H1 (cell line): ENCODE measurements at regions not wholly inside any gene's neighbourhood (a gene's known extent, or its start where the extent isn't known, plus 50 kb on each side); places are given as distances from the start of the nearest gene placed in this dataset.

Experiments
- CTCF ChIA-PET: fragments of 300-600 bp; sonication (Branson Sonifier 250); formaldehyde crosslinking; loops from one replicate; lab custom pipeline; 2021; ENCODE audit not compliant: partially characterized antibody; lab: Charles Lee
- POLR2A ChIA-PET: fragments of 300-600 bp; sonication (Branson Sonifier 250); formaldehyde crosslinking; loops from one replicate; lab custom pipeline; 2021; ENCODE audit warnings: inconsistent platforms; ENCODE audit not compliant: partially characterized antibody; lab: Charles Lee
- DNase-seq, 2 experiments: peaks; one replicate each; pipeline versions ENCODE4 v3.0.0 to v3.0.0-alpha.2; 2010 to 2022; ENCODE audit warnings: low spot score in 2 of 2, low read depth in 1 of 2, mixed read lengths in 1 of 2
- FAIRE-seq: peaks from 2 replicates; lab custom pipeline; 2011; peaks lifted over from hg19 to GRCh38; lab: Jason Lieb, UNC
- H2AFZ ChIP-seq: 2 replicates; pipeline ENCODE4 v1.8.1; 2012; ENCODE audit warnings: low read length, inconsistent platforms
- H2AK5ac ChIP-seq: 2 replicates; pipeline ENCODE4 v1.6.1; 2013; ENCODE audit warnings: low read depth, low read length
- H2BK120ac ChIP-seq: replicated peaks from 2 replicates; pipeline ENCODE3; 2013; ENCODE audit warnings: low read depth, low read length, inconsistent platforms
- H2BK12ac ChIP-seq: 2 replicates; pipeline ENCODE4 v1.6.1; 2013; ENCODE audit warnings: low read depth, low read length
- H2BK15ac ChIP-seq: 2 replicates; pipeline ENCODE4 v1.6.1; 2013; ENCODE audit warnings: low read length
- H2BK20ac ChIP-seq: 2 replicates; pipeline ENCODE4 v1.6.1; 2013; ENCODE audit warnings: low read length
- H2BK5ac ChIP-seq: 2 replicates; pipeline ENCODE4 v1.6.1; 2013; ENCODE audit warnings: low read depth, low read length
- H3K14ac ChIP-seq: 2 replicates; pipeline ENCODE4 v1.6.1; 2013; ENCODE audit warnings: inconsistent platforms; ENCODE audit not compliant: insufficient read length
- H3K18ac ChIP-seq: 2 replicates; pipeline ENCODE4 v1.6.1; 2013; ENCODE audit warnings: low read length; ENCODE audit errors: extremely low read depth
- H3K23ac ChIP-seq: 2 replicates; pipeline ENCODE4 v1.6.1; 2013; ENCODE audit warnings: inconsistent platforms; ENCODE audit not compliant: insufficient read length
- H3K23me2 ChIP-seq: 2 replicates; pipeline ENCODE4 v1.6.1; 2013; ENCODE audit warnings: low read depth, low read length
- H3K27ac ChIP-seq: 2 replicates; pipeline ENCODE4 v1.6.1; 2011; ENCODE audit warnings: low read depth, low read length, inconsistent platforms
- H3K27me3 ChIP-seq, 4 experiments: replicated peaks in 1 of 4; 1 replicate in 1 of 4; 2 replicates in 3 of 4; pipeline versions ENCODE4 v1.6.1 to v1.8.1; 2011 to 2013; ENCODE audit warnings: low read length in 3 of 4, mild to moderate bottlenecking in 3 of 4, inconsistent platforms in 2 of 4, mixed read lengths in 2 of 4, moderate library complexity in 1 of 4; ENCODE audit not compliant: control insufficient read depth in 3 of 4, insufficient read depth in 3 of 4; ENCODE audit errors: extremely low read depth in 1 of 4
- H3K36me3 ChIP-seq, 4 experiments: 2 replicates each; pipeline versions ENCODE4 v1.6.1 to v1.8.1; 2011 to 2013; ENCODE audit warnings: mild to moderate bottlenecking in 4 of 4, low read length in 3 of 4, moderate library complexity in 2 of 4, control low read depth in 1 of 4, inconsistent platforms in 1 of 4; ENCODE audit not compliant: insufficient read depth in 4 of 4, control insufficient read depth in 2 of 4
- H3K4ac ChIP-seq: replicated peaks from 2 replicates; pipeline ENCODE3; 2013; ENCODE audit warnings: low read length, low read depth, mixed read lengths, inconsistent platforms; ENCODE audit not compliant: insufficient read length
- H3K4me1 ChIP-seq, 4 experiments: replicated peaks in 1 of 4; 1 replicate in 1 of 4; 2 replicates in 3 of 4; pipeline versions ENCODE4 v1.6.1 to v1.8.1; 2011 to 2013; ENCODE audit warnings: low read length in 3 of 4, inconsistent platforms in 2 of 4, mixed read lengths in 1 of 4; ENCODE audit not compliant: insufficient read depth in 4 of 4, control insufficient read depth in 3 of 4
- H3K4me2 ChIP-seq, 2 experiments: 2 replicates each; pipeline versions ENCODE4 v1.6.1 to v1.8.1; 2011 to 2013; ENCODE audit warnings: low read depth in 2 of 2, low read length in 2 of 2, control low read depth in 1 of 2, inconsistent platforms in 1 of 2, mild to moderate bottlenecking in 1 of 2; ENCODE audit not compliant: insufficient read depth in 1 of 2
- H3K4me3 ChIP-seq, 4 experiments: fragments of 200-600, 300-600 bp in 1 of 4; sonication (generic), shearing (Covaris generic), sonication (Bioruptor Twin) in 1 of 4; 2 replicates each; pipeline versions ENCODE4 v1.5.1 to v1.8.1; 2011 to 2016; ENCODE audit warnings: low read length in 4 of 4, low read depth in 3 of 4, control low read depth in 2 of 4, inconsistent platforms in 2 of 4, mild to moderate bottlenecking in 2 of 4, mixed read lengths in 1 of 4, moderate library complexity in 1 of 4; ENCODE audit not compliant: insufficient read depth in 2 of 4; ENCODE audit errors: extremely low read depth in 1 of 4
- H3K56ac ChIP-seq: replicated peaks from 2 replicates; pipeline ENCODE3; 2013; ENCODE audit warnings: low read depth, mild to moderate bottlenecking, mixed read lengths, low read length, inconsistent platforms; ENCODE audit not compliant: insufficient read length
- H3K79me1 ChIP-seq: 2 replicates; pipeline ENCODE4 v1.6.1; 2013; ENCODE audit warnings: low read depth, low read length, control low read depth
- H3K79me2 ChIP-seq, 2 experiments: 2 replicates each; pipeline versions ENCODE4 v1.6.1 to v1.8.1; 2012 to 2013; ENCODE audit warnings: low read length in 2 of 2, mild to moderate bottlenecking in 2 of 2, inconsistent platforms in 1 of 2; ENCODE audit not compliant: insufficient read depth in 2 of 2, control insufficient read depth in 1 of 2
- H3K9ac ChIP-seq, 4 experiments: replicated peaks in 1 of 4; 1 replicate in 1 of 4; 2 replicates in 3 of 4; pipeline versions ENCODE4 v1.6.1 to v1.8.1; 2011 to 2013; ENCODE audit warnings: low read depth in 3 of 4, low read length in 3 of 4, control low read depth in 2 of 4, mild to moderate bottlenecking in 2 of 4, moderate library complexity in 2 of 4, inconsistent platforms in 1 of 4; ENCODE audit errors: extremely low read depth in 1 of 4
- H3K9me3 ChIP-seq, 2 experiments: 2 replicates each; pipeline versions ENCODE4 v1.6.1 to v1.8.1; 2012 to 2013; ENCODE audit warnings: mild to moderate bottlenecking in 2 of 2, moderate library complexity in 2 of 2, control low read depth in 1 of 2, inconsistent platforms in 1 of 2, low read depth in 1 of 2, low read length in 1 of 2, mixed read lengths in 1 of 2; ENCODE audit not compliant: insufficient read depth in 2 of 2
- H4K20me1 ChIP-seq, 2 experiments: replicated peaks in 1 of 2; 2 replicates each; pipeline versions ENCODE3 to v1.8.1; 2011 to 2013; ENCODE audit warnings: inconsistent platforms in 2 of 2, low read length in 2 of 2, mild to moderate bottlenecking in 1 of 2; ENCODE audit not compliant: insufficient read depth in 2 of 2, control insufficient read depth in 1 of 2
- H4K5ac ChIP-seq: 2 replicates; pipeline ENCODE4 v1.6.1; 2013; ENCODE audit warnings: low read length, low read depth, mixed read lengths, inconsistent platforms; ENCODE audit not compliant: insufficient read length
- H4K8ac ChIP-seq: 2 replicates; pipeline ENCODE4 v1.8.0; 2013; ENCODE audit warnings: mild to moderate bottlenecking, moderate library complexity, low read length, inconsistent platforms; ENCODE audit not compliant: insufficient read depth; ENCODE audit errors: extremely low read depth
- H4K91ac ChIP-seq: replicated peaks from 2 replicates; pipeline ENCODE3; 2013; ENCODE audit warnings: low read length, mixed read lengths, inconsistent platforms; ENCODE audit not compliant: insufficient read length
- CTBP2 ChIP-seq: IDR thresholded peaks from 2 replicates; pipeline ENCODE4 v1.7.0; 2011; ENCODE audit warnings: borderline replicate concordance, mild to moderate bottlenecking, moderate library complexity, mixed read lengths, low read length; ENCODE audit not compliant: insufficient read depth, insufficient read length
- GTF2F1 ChIP-seq: IDR thresholded peaks from 2 replicates; pipeline ENCODE4 v1.6.1; 2012; ENCODE audit warnings: low read depth, low read length, improper control_type of control experiment, borderline replicate concordance
- HDAC6 ChIP-seq: IDR thresholded peaks from one replicate; pipeline ENCODE4 v1.7.1; 2012; ENCODE audit warnings: low read depth, mild to moderate bottlenecking, inconsistent platforms, low read length, moderate library complexity
- NRF1 ChIP-seq: IDR thresholded peaks from 2 replicates; pipeline ENCODE4 v1.6.1; 2011; ENCODE audit warnings: mild to moderate bottlenecking, low read depth, low read length, improper control_type of control experiment
- WGBS, 2 experiments: shearing (Covaris generic) in 1 of 2; methylation state at CpG; one replicate each; pipeline versions ENCODE4 v1.1.6 to v1.1.7; 2013 to 2015; ENCODE audit warnings: low lambda C conversion rate in 2 of 2, mixed read lengths in 2 of 2, inconsistent platforms in 1 of 2, low coverage in 1 of 2, missing lambda C conversion rate in 1 of 2; ENCODE audit not compliant: insufficient replicate concordance in 2 of 2, insufficient coverage in 1 of 2, insufficient read length in 1 of 2; ENCODE audit errors: extremely low coverage in 1 of 2, missing lambda C conversion rate in 1 of 2; 5-methylcytosine and 5-hydroxymethylcytosine counted together

DNA sequence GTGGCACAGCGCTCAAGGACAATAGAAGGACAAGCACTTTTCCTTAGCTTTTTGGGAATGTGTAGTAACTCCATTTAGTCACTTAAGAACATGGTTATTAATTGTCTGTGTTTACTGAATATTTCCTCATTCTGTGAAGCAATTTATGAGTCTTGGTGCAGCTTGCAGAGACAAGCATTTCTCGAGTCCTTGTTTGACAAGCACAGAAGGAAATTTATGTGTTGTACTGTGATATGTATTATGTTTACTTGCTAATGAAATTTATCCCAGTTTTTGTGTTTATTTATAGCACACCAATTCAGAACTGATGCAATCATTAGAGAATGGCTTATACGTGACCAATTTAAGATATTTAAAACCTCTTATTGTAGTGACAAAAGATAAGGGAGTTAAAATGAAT, 168.6 kb downstream of the PRELID2 start:
- H3K27me3 ChIP-seq: no peaks in the 10 kb centered on the region
- no peak overlapping the region for H2AK5ac ChIP-seq
- no peak overlapping the region for H4K8ac ChIP-seq
- H3K9me3 ChIP-seq: no peaks in the 10 kb centered on the region
- H3K79me2 ChIP-seq: no peaks in the 10 kb centered on the region
- H3K4me3 ChIP-seq: no peak overlapping the region
- no peak overlapping the region for H3K4ac ChIP-seq
- H2BK15ac ChIP-seq: no peak overlapping the region
- H3K14ac ChIP-seq: no peak overlapping the region
- H2BK120ac ChIP-seq: no peak overlapping the region
- H3K23ac ChIP-seq: no peak overlapping the region
- POLR2A ChIA-PET: no interaction called here
- H3K9ac ChIP-seq: no peak overlapping the region
- no peak overlapping the region for H3K27ac ChIP-seq
- no peak overlapping the region for H4K91ac ChIP-seq
- FAIRE-seq (no peak), DNase-seq (no peak)
- no peaks in the 10 kb centered on the region for H3K79me1 ChIP-seq
- H3K4me1 ChIP-seq: no peaks in the 10 kb centered on the region
- CTCF ChIA-PET: interaction anchor here (1.3 kb wide), 1 partner anchor 14 kb away, joined by 5 read pairs; no protein-coding TSS in a partner anchor
- no peak overlapping the region for H3K4me2 ChIP-seq
- no peak overlapping the region for H2BK12ac ChIP-seq
- H3K36me3 ChIP-seq: no peaks in the 10 kb centered on the region
- H4K20me1 ChIP-seq: peaks cover 0 to 1% of the 10 kb centered on the region in 2 experiments
- no peaks in the 10 kb centered on the region for H3K23me2 ChIP-seq
- no peak overlapping the region for H2BK20ac ChIP-seq
- no peak overlapping the region for H2AFZ ChIP-seq
- H4K5ac ChIP-seq: no peak overlapping the region
- no peak overlapping the region for H2BK5ac ChIP-seq
- H3K56ac ChIP-seq: no peak overlapping the region
- WGBS, 2 experiments: 94% methylated on average over 3 of the region's 3 CpGs; no CpG with 5 or more reads in 1 of the 2 experiments
- no peak overlapping the region for H3K18ac ChIP-seq
- TF ChIP-seq NRF1 (no peak), HDAC6 (no peak), CTBP2 (no peak), GTF2F1 (no peak)
